ENCODE measurements at regions not wholly inside any gene's neighbourhood (a gene's known extent, or its start where the extent isn't known, plus 50 kb on each side); places are given as distances from the start of the nearest gene placed in this dataset.

GRCh38 chr16:86049641-86050040 lies 150.7 kb downstream of the IRF8 start:
- no peak overlapping the region for H3K4me3 ChIP-seq (ENCODE audit: low read depth in 2 of 2, low read length in 2 of 2)

GRCh38 chr16:86050111-86050510 lies 151.1 kb downstream of the IRF8 start:
- no peak for ATAC-seq

More at GRCh38 chr16:86049641-86050040, 150.7 kb downstream of the IRF8 start:
- H3K27ac ChIP-seq (ENCODE audit: low read length) = no peak overlapping the region
- H3K9me3 ChIP-seq (ENCODE audit: control insufficient read depth, insufficient read depth, low read depth, low read length) = no peaks in the 10 kb centered on the region
- ChIA-PET CTCF (interaction anchor here (0.6 kb wide), 1 partner anchor 204 kb away, joined by 4 read pairs; no protein-coding TSS in a partner anchor), POLR2A (no interaction called here)
- ATAC-seq (no peak), DNase-seq (ENCODE audit: low read depth, low spot score) (no peak)
- no peaks in the 10 kb centered on the region for H3K4me1 ChIP-seq (ENCODE audit: control insufficient read depth, insufficient read depth, low read length)
- H3K27me3 ChIP-seq (ENCODE audit: control insufficient read depth, insufficient read depth, low read length) = no peaks in the 10 kb centered on the region
- intact Hi-C loops (cut with micrococcal nuclease; ENCODE audit: unreplicated experiment) (no loop called here), in situ Hi-C loops (cut with HindIII; ENCODE audit: low pct_unique_long_range_greater_than_20kb, low sequenced_read_pairs) (no loop called here)
- BruUV-seq (replicated peaks) = no TSS peak
- H3K36me3 ChIP-seq (ENCODE audit: control insufficient read depth, insufficient read depth, low read length) = no peaks in the 10 kb centered on the region
- no peak for TF ChIP-seq TCF7L2 (IDR thresholded peaks at IDR 0.05; ENCODE audit: low read depth, low read length)
- no peak for TF ChIP-seq REST (IDR thresholded peaks at IDR 0.05; ENCODE audit: insufficient read depth in 1 of 2, low read depth in 2 of 2, low read length in 1 of 2)
- TF ChIP-seq SIN3A (IDR thresholded peaks at IDR 0.05; ENCODE audit: borderline replicate concordance, insufficient read depth, low read depth, low read length) = no peak
- no peak for TF ChIP-seq CTCF (IDR thresholded peaks at IDR 0.05)
- TF ChIP-seq POLR2AphosphoS5 (IDR thresholded peaks at IDR 0.05; ENCODE audit: low read depth, low read length) = no peak

More at GRCh38 chr16:86050111-86050510, 151.1 kb downstream of the IRF8 start:
- no peaks in the 10 kb centered on the region for H3K9me3 ChIP-seq (ENCODE audit: control insufficient read depth, insufficient read depth, low read depth, low read length)
- POLR2A ChIA-PET = no interaction called here
- CTCF ChIA-PET = interaction anchor here (0.6 kb wide), 1 partner anchor 203 kb away, joined by 4 read pairs; no protein-coding TSS in a partner anchor
- H3K36me3 ChIP-seq (ENCODE audit: control insufficient read depth, insufficient read depth, low read length) = no peaks in the 10 kb centered on the region
- intact Hi-C loops (cut with micrococcal nuclease; ENCODE audit: unreplicated experiment) (no loop called here), in situ Hi-C loops (cut with HindIII; ENCODE audit: low pct_unique_long_range_greater_than_20kb, low sequenced_read_pairs) (no loop called here)
- no peak overlapping the region for H3K27ac ChIP-seq (ENCODE audit: low read length)
- H3K4me1 ChIP-seq (ENCODE audit: control insufficient read depth, insufficient read depth, low read length) = no peaks in the 10 kb centered on the region
- no peak for DNase-seq (ENCODE audit: low read depth, low spot score)
- H3K4me3 ChIP-seq (ENCODE audit: low read depth in 2 of 2, low read length in 2 of 2) = no peak overlapping the region
- H3K27me3 ChIP-seq (ENCODE audit: control insufficient read depth, insufficient read depth, low read length) = no peaks in the 10 kb centered on the region
- TF ChIP-seq CTCF (IDR thresholded peaks at IDR 0.05) (no peak), SIN3A (IDR thresholded peaks at IDR 0.05; ENCODE audit: borderline replicate concordance, insufficient read depth, low read depth, low read length) (no peak), REST (IDR thresholded peaks at IDR 0.05; ENCODE audit: insufficient read depth in 1 of 2, low read depth in 2 of 2, low read length in 1 of 2) (no peak), TCF7L2 (IDR thresholded peaks at IDR 0.05; ENCODE audit: low read depth, low read length) (no peak), POLR2AphosphoS5 (IDR thresholded peaks at IDR 0.05; ENCODE audit: low read depth, low read length) (no peak)
- no TSS peak for BruUV-seq (replicated peaks)

Data from Panc1 (cell line).